K562 (cell line): ENCODE measurements at regions not wholly inside any gene's neighbourhood (a gene's known extent, or its start where the extent isn't known, plus 50 kb on each side); places are given as distances from the start of the nearest gene placed in this dataset.
A peak's percentile ranks its signal among the peaks of the same experiment; 100 is the strongest.

Experiments used
- ARID1B ChIP-seq: fragments of 450-650 bp; IDR thresholded peaks from 2 replicates; pipeline ENCODE4 v1.6.1; 2016; ENCODE audit warnings: antibody characterized with exemption, mild to moderate bottlenecking, inconsistent platforms
- BACH1 ChIP-seq: fragments of 200-800 bp; sonication (Bioruptor generic); IDR thresholded peaks from 2 replicates; pipeline ENCODE4 v1.6.1; 2016; ENCODE audit warnings: missing genetic modification characterization, missing compliant biosample characterization
- COPS2 ChIP-seq: fragments of 450-650 bp; conservative IDR thresholded peaks from 2 replicates; pipeline ENCODE4 v1.6.1; 2016; ENCODE audit warnings: mild to moderate bottlenecking, moderate library complexity
- ETS1 ChIP-seq: conservative IDR thresholded peaks from 2 replicates; pipeline ENCODE4 v1.6.1; 2011; ENCODE audit warnings: low read depth, mild to moderate bottlenecking, low read length; ENCODE audit not compliant: control insufficient read depth
- FOXJ2 ChIP-seq: fragments of 200-800 bp; sonication (Bioruptor generic); IDR thresholded peaks from 2 replicates; pipeline ENCODE4 v1.6.1; 2016; ENCODE audit warnings: missing genetic modification characterization, missing compliant biosample characterization
- GATAD2B ChIP-seq: fragments of 450-650 bp; IDR thresholded peaks from 2 replicates; pipeline ENCODE4 v1.6.1; 2017; ENCODE audit warnings: mild to moderate bottlenecking, borderline replicate concordance
- HDAC2 ChIP-seq: fragments of 450-650 bp; IDR thresholded peaks from 2 replicates; pipeline ENCODE4 v1.6.1; 2016; ENCODE audit warnings: mild to moderate bottlenecking
- ILK ChIP-seq: fragments of 450-650 bp; IDR thresholded peaks from 2 replicates; pipeline ENCODE4 v1.6.1; 2016; ENCODE audit warnings: missing genetic modification characterization, low read depth, mild to moderate bottlenecking, missing compliant biosample characterization, moderate library complexity, borderline replicate concordance
- MAFG ChIP-seq: fragments of 450-650 bp; conservative IDR thresholded peaks from 2 replicates; pipeline ENCODE4 v1.6.1; 2016; ENCODE audit warnings: missing genetic modification characterization, missing compliant biosample characterization
- MEF2D ChIP-seq: conservative IDR thresholded peaks from 2 replicates; pipeline ENCODE4 v1.6.1; 2016; ENCODE audit warnings: low read depth, missing genetic modification characterization, missing compliant biosample characterization
- MTF1 ChIP-seq: fragments of 250-450 bp; sonication (Bioruptor Pico); IDR thresholded peaks from 2 replicates; pipeline ENCODE4 v1.9.0; 2021; ENCODE audit warnings: moderate library complexity, mild to moderate bottlenecking, inconsistent platforms, borderline replicate concordance
- NR2C2 ChIP-seq, 2 experiments: fragments of 200-800 bp in 1 of 2; sonication (Bioruptor generic) in 1 of 2; sonication (generic) in 1 of 2; formaldehyde crosslinking in 1 of 2; IDR thresholded peaks; 2 replicates each; pipeline versions ENCODE4 v1.6.1 to v1.8.0; 2016 to 2022; ENCODE audit warnings: mild to moderate bottlenecking in 1 of 2, missing compliant biosample characterization in 1 of 2, missing genetic modification characterization in 1 of 2, missing genetic modification reagents in 1 of 2
- POLR2B ChIP-seq: fragments of 450-650 bp; IDR thresholded peaks from 2 replicates; pipeline ENCODE4 v1.6.1; 2018; ENCODE audit warnings: low read depth; ENCODE audit not compliant: partially characterized antibody
- SAFB ChIP-seq: fragments of 200-400 bp; formaldehyde crosslinking; IDR thresholded peaks from 2 replicates; pipeline ENCODE4 v1.6.1; 2017; ENCODE audit warnings: low read depth, low read length, borderline replicate concordance
- SIN3A ChIP-seq, 2 experiments: fragments of 150-350 bp in 1 of 2; IDR thresholded peaks; 2 replicates each; pipeline ENCODE4 v1.6.1; 2011 to 2016; ENCODE audit warnings: borderline replicate concordance in 2 of 2, low read depth in 2 of 2, low read length in 2 of 2, mild to moderate bottlenecking in 2 of 2, moderate library complexity in 2 of 2; ENCODE audit not compliant: control insufficient read depth in 1 of 2
- SMAD2 ChIP-seq: fragments of 150-350 bp; IDR thresholded peaks from 2 replicates; pipeline ENCODE4 v1.6.1; 2014; ENCODE audit warnings: low read depth, mild to moderate bottlenecking, low read length
- SMAD3 ChIP-seq: fragments of 450-650 bp; formaldehyde crosslinking; conservative IDR thresholded peaks from 2 replicates; pipeline ENCODE4 v1.4.0; 2020; ENCODE audit warnings: mild to moderate bottlenecking
- SP2 ChIP-seq: IDR thresholded peaks from 2 replicates; pipeline ENCODE4 v1.6.1; 2011; ENCODE audit warnings: mild to moderate bottlenecking, low read depth, low read length, moderate library complexity; ENCODE audit not compliant: poor library complexity, severe bottlenecking; ENCODE audit errors: extremely low read depth
- SRSF3 ChIP-seq: fragments of 200-400 bp; formaldehyde crosslinking; IDR thresholded peaks from 2 replicates; pipeline ENCODE4 v1.6.1; 2016; ENCODE audit warnings: mild to moderate bottlenecking, low read length, moderate library complexity; ENCODE audit not compliant: insufficient read depth
- TCF7 ChIP-seq: sonication (generic); IDR thresholded peaks from 2 replicates; pipeline ENCODE4 v1.6.1; 2016; ENCODE audit warnings: antibody characterized with exemption, borderline replicate concordance
- TSC22D4 ChIP-seq: fragments of 450-650 bp; IDR thresholded peaks from 2 replicates; pipeline ENCODE4 v1.6.1; 2016; ENCODE audit warnings: missing genetic modification characterization, missing biosample characterization, control low read depth
- ZNF655 ChIP-seq: fragments of 250-450 bp; sonication (Bioruptor Pico); IDR thresholded peaks from 2 replicates; pipeline ENCODE4 v1.5.0; 2021
- ZNF668 ChIP-seq: fragments of 250-450 bp; sonication (Bioruptor Pico); IDR thresholded peaks from 2 replicates; pipeline ENCODE4 v1.8.0; 2022; ENCODE audit warnings: mild to moderate bottlenecking, inconsistent platforms

- peak; percentile 12; the same call in 1 of the 2 replicates for TF ChIP-seq MAFG
- peak; percentile 31 for TF ChIP-seq POLR2B
- no peak for TF ChIP-seq MTF1 (CRISPR knock-in tag)
- no peak for TF ChIP-seq SIN3A (IDR thresholded peaks at IDR 0.05; ENCODE audit: borderline replicate concordance in 2 of 2, control insufficient read depth in 1 of 2, low read depth in 2 of 2, low read length in 2 of 2)
- peak; percentile 79 for TF ChIP-seq FOXJ2 (tag)
- TF ChIP-seq SMAD2 = no peak
- TF ChIP-seq HDAC2 = peak; percentile 68
- TF ChIP-seq ZNF655 (CRISPR knock-in tag) = no peak
- peak; percentile 55 for TF ChIP-seq MEF2D (tag)
- TF ChIP-seq NR2C2 (CRISPR knock-in tag; IDR thresholded peaks at IDR 0.05) = no peak
- TF ChIP-seq NR2C2 (tag; IDR thresholded peaks at IDR 0.05) = peak; percentile 62; the same call in 1 of the 2 replicates
- no peak for TF ChIP-seq TCF7
- TF ChIP-seq TSC22D4 (tag) = no peak
- TF ChIP-seq ZNF668 (CRISPR knock-in tag) = no peak
- no peak for TF ChIP-seq SAFB
- TF ChIP-seq SRSF3 = no peak
- peak; percentile 85 for TF ChIP-seq ARID1B
- TF ChIP-seq GATAD2B = no peak; the same call in 1 of the 2 replicates
- TF ChIP-seq COPS2 = no peak
- TF ChIP-seq SMAD3 (CRISPR knock-in tag) = no peak; the same call in 1 of the 2 replicates
- no peak for TF ChIP-seq ETS1
- TF ChIP-seq ILK (tag) = no peak
- TF ChIP-seq BACH1 = peak; percentile 73; the same call in 1 of the 2 replicates
- TF ChIP-seq SP2 = no peak
These were observed 150.4 kb upstream of the PRPS1L1 start (continued) for GRCh38 chr7:18177815-18178660.
